Prostate gland (tissue), 2 donors: ENCODE measurements at regions not wholly inside any gene's neighbourhood (a gene's known extent, or its start where the extent isn't known, plus 50 kb on each side); places are given as distances from the start of the nearest gene placed in this dataset.

ENCODE experiments used
- CTCF ChIP-seq, 4 experiments: fragments of 200-600 bp in 2 of 4; fragments of 450-650 bp in 2 of 4; sonication (generic) in 2 of 4; IDR thresholded peaks; 1 replicate in 3 of 4; 2 replicates in 1 of 4; pipeline ENCODE4 v1.5.1; 2016 to 2019; ENCODE audit warnings: antibody characterized with exemption in 4 of 4, mild to moderate bottlenecking in 2 of 4, moderate library complexity in 2 of 4
- POLR2A ChIP-seq: fragments of 450-650 bp; IDR thresholded peaks from one replicate; pipeline ENCODE4 v1.6.1; 2016; ENCODE audit warnings: antibody characterized with exemption, mild to moderate bottlenecking
- POLR2AphosphoS5 ChIP-seq: sonication (generic); formaldehyde crosslinking; IDR thresholded peaks from one replicate; pipeline ENCODE4 v1.6.1; 2017; ENCODE audit warnings: antibody characterized with exemption

DNA sequence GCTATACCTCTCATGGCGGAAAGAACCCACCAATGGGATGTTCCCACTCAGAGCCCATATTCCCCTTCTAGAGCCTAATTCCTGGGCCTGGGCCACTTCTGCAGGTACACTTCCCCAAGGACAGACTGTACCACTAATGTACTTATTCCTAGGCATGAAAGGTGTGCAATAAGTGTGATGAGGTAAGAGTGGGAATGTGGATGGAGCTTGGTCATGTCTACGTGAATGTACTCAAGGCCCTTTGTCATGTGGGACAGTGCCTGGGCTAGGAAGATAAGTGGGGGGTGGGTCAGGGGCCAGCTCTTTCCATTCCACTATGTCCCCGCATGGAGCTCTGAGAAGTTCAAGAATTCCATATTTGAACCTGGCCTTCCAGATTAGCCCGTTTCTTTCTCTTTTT, 63.4 kb upstream of the FUT8 start:
- TF ChIP-seq CTCF (IDR thresholded peaks at IDR 0.05) (no peak), POLR2AphosphoS5 (no peak), POLR2A (no peak)
